ENCODE measurements at regions not wholly inside any gene's neighbourhood (a gene's known extent, or its start where the extent isn't known, plus 50 kb on each side); places are given as distances from the start of the nearest gene placed in this dataset.

DNA sequence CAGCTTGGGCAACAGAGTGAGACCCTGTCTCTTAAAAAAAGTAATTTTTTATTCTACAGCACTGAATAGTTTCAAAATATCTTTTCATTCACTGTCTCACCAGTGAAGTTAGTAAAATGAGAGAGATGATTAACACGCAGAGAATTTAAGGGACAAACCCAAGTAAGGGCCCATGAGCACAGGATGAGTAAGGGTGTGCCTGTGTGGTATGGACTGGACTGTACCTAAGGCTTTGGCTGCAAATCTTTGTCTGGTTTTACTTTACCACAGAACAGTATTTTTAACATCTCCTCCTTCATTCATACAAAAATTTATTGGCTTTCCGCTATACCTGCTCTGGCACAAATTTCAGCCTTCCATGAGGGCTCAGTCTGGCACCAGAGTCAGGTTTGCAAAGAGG is 433.3 kb downstream of the UTRN start:
- TF ChIP-seq, protein P1, sequence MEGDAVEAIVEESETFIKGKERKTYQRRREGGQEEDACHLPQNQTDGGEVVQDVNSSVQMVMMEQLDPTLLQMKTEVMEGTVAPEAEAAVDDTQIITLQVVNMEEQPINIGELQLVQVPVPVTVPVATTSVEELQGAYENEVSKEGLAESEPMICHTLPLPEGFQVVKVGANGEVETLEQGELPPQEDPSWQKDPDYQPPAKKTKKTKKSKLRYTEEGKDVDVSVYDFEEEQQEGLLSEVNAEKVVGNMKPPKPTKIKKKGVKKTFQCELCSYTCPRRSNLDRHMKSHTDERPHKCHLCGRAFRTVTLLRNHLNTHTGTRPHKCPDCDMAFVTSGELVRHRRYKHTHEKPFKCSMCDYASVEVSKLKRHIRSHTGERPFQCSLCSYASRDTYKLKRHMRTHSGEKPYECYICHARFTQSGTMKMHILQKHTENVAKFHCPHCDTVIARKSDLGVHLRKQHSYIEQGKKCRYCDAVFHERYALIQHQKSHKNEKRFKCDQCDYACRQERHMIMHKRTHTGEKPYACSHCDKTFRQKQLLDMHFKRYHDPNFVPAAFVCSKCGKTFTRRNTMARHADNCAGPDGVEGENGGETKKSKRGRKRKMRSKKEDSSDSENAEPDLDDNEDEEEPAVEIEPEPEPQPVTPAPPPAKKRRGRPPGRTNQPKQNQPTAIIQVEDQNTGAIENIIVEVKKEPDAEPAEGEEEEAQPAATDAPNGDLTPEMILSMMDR (IDR thresholded peaks at IDR 0.05; ENCODE audit: low read depth, low read length, poor library complexity, severe bottlenecking): no peak
- no peak for TF ChIP-seq EZH2phosphoT487 (IDR thresholded peaks at IDR 0.05; ENCODE audit: borderline replicate concordance, low read length)
